Loucy (cell line): ENCODE measurements at regions not wholly inside any gene's neighbourhood (a gene's known extent, or its start where the extent isn't known, plus 50 kb on each side); places are given as distances from the start of the nearest gene placed in this dataset.

Source experiments
- H2AFZ ChIP-seq: fragments of 200-600 bp; sonication (generic); 2 replicates; pipeline ENCODE4 v1.6.0; 2016; ENCODE audit warnings: antibody characterized with exemption, mild to moderate bottlenecking, low read length, moderate library complexity
- H3F3A ChIP-seq: fragments of 200-600 bp; 2 replicates; pipeline ENCODE4 v1.6.0; 2016; ENCODE audit warnings: antibody characterized with exemption, low read depth, mild to moderate bottlenecking
- H3K27me3 ChIP-seq: fragments of 200-600 bp; sonication (generic); 2 replicates; pipeline ENCODE4 v1.6.1; 2014; ENCODE audit warnings: low read length, mild to moderate bottlenecking; ENCODE audit not compliant: insufficient read depth, poor library complexity, severe bottlenecking
- H3K36me3 ChIP-seq: fragments of 200-600 bp; sonication (generic); 2 replicates; pipeline ENCODE4 v1.6.1; 2016; ENCODE audit warnings: low read length; ENCODE audit not compliant: insufficient read depth
- H3K4me1 ChIP-seq: fragments of 200-600 bp; sonication (generic); 2 replicates; pipeline ENCODE4 v1.5.1; 2014; ENCODE audit warnings: low read length, mild to moderate bottlenecking; ENCODE audit not compliant: insufficient read depth, poor library complexity, severe bottlenecking
- H3K4me2 ChIP-seq: fragments of 200-600 bp; sonication (generic); 2 replicates; pipeline ENCODE4 v1.6.0; 2014; ENCODE audit warnings: antibody characterized with exemption, low read length, low read depth, mild to moderate bottlenecking; ENCODE audit not compliant: poor library complexity, severe bottlenecking
- H3K4me3 ChIP-seq: fragments of 200-600 bp; sonication (generic); 2 replicates; pipeline ENCODE4 v1.5.1; 2014; ENCODE audit warnings: low read length, mild to moderate bottlenecking, mixed read lengths; ENCODE audit not compliant: poor library complexity, severe bottlenecking
- H3K79me2 ChIP-seq: fragments of 200-600 bp; sonication (generic); 2 replicates; pipeline ENCODE4 v1.6.1; 2014; ENCODE audit warnings: low read length; ENCODE audit not compliant: insufficient read depth
- H3K9ac ChIP-seq: fragments of 200-600 bp; sonication (generic); 2 replicates; pipeline ENCODE4 v1.6.0; 2014; ENCODE audit warnings: mild to moderate bottlenecking, low read depth, low read length, moderate library complexity; ENCODE audit not compliant: poor library complexity, severe bottlenecking
- H3K9me2 ChIP-seq: fragments of 200-600 bp; sonication (generic); replicated peaks from 2 replicates; pipeline ENCODE4 v1.6.1; 2016; ENCODE audit warnings: low read depth, low read length, mixed read lengths
- H3K9me3 ChIP-seq: fragments of 200-600 bp; sonication (generic); 2 replicates; pipeline ENCODE4 v1.6.1; 2014; ENCODE audit warnings: mild to moderate bottlenecking, antibody characterized with exemption, low read length, low read depth; ENCODE audit not compliant: insufficient read depth
- H4K20me1 ChIP-seq: fragments of 200-600 bp; sonication (generic); 2 replicates; pipeline ENCODE4 v1.6.0; 2014; ENCODE audit warnings: antibody characterized with exemption, low read length, mild to moderate bottlenecking; ENCODE audit not compliant: insufficient read depth, poor library complexity, severe bottlenecking
- EZH2phosphoT487 ChIP-seq: fragments of 200-600 bp; IDR thresholded peaks from 2 replicates; pipeline ENCODE4 v1.6.1; 2018; ENCODE audit warnings: antibody characterized with exemption, mild to moderate bottlenecking, moderate library complexity, borderline replicate concordance
- TF ChIP-seq, protein P1 (sequence below): fragments of 200-600 bp; sonication (generic); conservative IDR thresholded peaks from 2 replicates; pipeline ENCODE4 v1.5.1; 2014; ENCODE audit warnings: mild to moderate bottlenecking, antibody characterized with exemption, low read length

DNA sequence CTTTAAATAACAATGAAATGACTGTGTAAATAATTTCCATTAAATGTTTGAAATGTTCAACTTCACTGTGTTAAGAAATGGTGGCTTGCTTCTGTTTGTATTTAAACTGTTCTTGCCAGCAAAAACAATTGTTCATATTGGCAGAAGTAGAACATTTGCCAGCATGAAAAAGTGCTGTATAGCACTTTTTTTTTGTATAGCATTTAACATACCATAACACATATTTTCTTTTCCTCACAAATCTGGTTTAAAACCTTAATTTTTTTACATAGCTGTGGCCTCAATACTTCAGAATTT lies 94.1 kb downstream of the COX18 start:
- H3K4me1 ChIP-seq = no peaks in the 10 kb centered on the region
- no peak overlapping the region for H3K4me2 ChIP-seq
- TF ChIP-seq, protein P1, sequence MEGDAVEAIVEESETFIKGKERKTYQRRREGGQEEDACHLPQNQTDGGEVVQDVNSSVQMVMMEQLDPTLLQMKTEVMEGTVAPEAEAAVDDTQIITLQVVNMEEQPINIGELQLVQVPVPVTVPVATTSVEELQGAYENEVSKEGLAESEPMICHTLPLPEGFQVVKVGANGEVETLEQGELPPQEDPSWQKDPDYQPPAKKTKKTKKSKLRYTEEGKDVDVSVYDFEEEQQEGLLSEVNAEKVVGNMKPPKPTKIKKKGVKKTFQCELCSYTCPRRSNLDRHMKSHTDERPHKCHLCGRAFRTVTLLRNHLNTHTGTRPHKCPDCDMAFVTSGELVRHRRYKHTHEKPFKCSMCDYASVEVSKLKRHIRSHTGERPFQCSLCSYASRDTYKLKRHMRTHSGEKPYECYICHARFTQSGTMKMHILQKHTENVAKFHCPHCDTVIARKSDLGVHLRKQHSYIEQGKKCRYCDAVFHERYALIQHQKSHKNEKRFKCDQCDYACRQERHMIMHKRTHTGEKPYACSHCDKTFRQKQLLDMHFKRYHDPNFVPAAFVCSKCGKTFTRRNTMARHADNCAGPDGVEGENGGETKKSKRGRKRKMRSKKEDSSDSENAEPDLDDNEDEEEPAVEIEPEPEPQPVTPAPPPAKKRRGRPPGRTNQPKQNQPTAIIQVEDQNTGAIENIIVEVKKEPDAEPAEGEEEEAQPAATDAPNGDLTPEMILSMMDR = no peak
- TF ChIP-seq EZH2phosphoT487 = no peak
- H4K20me1 ChIP-seq = no peaks in the 10 kb centered on the region
- no peaks in the 10 kb centered on the region for H3K36me3 ChIP-seq
- H3K79me2 ChIP-seq = no peaks in the 10 kb centered on the region
- no peaks in the 10 kb centered on the region for H3K27me3 ChIP-seq
- H3K9ac ChIP-seq = no peak overlapping the region
- no peaks in the 10 kb centered on the region for H3F3A ChIP-seq
- H2AFZ ChIP-seq = no peak overlapping the region
- no peaks in the 10 kb centered on the region for H3K9me2 ChIP-seq
- H3K9me3 ChIP-seq = no peaks in the 10 kb centered on the region
- H3K4me3 ChIP-seq = no peak overlapping the region

DNA sequence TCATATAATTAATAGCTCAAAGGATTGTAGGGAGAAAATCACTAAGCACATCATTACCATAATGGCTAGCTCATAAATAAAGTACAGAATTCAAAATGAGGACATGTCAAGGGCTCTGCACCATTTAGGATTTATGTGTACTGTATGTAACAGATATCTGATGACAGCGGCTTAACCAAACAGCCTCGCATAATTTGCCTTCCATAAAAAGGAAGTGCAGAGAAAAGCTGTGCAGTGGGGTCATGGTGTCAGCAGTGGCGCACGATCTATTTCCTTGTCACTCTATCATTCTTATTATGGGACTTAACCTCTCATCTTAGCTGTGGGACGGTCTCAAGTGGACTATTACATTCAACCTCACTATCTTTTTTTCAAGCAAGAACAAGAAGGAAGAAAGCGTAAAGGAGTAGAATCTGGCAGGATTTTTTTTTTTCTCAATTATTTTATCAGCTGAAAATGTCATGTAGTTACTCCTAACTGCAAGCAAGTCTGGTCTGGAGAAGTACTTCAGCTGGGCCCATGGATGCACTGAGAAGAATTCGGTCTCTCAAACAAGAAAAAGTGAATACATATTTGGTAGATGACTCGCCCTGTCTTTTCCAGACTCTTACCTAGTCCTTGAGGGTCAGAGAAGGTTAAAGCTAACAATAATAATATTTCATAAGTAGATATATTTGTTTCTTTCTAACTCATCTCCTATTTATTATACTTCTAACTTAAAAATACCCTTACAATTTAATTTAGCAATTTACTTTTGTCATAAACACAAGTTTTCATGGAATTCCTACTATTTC lies 94.6 kb downstream of the COX18 start:
- Histone ChIP-seq H3K27me3 (no peaks in the 10 kb centered on the region), H3K9me2 (no peaks in the 10 kb centered on the region), H3K9me3 (no peaks in the 10 kb centered on the region), H3K79me2 (no peaks in the 10 kb centered on the region), H2AFZ (no peak overlapping the region), H4K20me1 (no peaks in the 10 kb centered on the region), H3K36me3 (no peaks in the 10 kb centered on the region), H3K4me1 (no peaks in the 10 kb centered on the region), H3K4me2 (no peak overlapping the region), H3K4me3 (no peak overlapping the region), H3F3A (no peaks in the 10 kb centered on the region), H3K9ac (no peak overlapping the region)
- TF ChIP-seq, protein P1 = no peak
- no peak for TF ChIP-seq EZH2phosphoT487

DNA sequence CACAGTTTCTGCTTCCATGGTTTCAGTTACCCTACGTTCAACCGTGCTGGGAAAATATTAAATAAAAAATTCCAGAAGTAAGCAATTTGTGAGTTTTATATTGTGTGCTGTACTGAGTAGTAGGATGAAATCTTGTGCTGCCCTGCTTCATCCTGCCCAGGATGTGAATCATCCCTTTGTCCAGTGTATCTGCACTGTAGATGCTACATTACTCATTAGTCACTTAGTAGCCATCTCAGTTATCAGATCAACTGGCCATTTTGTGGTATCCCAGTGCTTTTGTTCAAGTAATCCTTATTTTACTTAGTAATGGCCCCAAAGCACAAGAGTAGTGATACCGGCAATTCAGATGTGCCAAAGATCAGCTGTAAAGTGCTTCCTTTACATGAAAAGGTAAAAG lies 97.9 kb downstream of the COX18 start:
- no peaks in the 10 kb centered on the region for H3K79me2 ChIP-seq
- no peaks in the 10 kb centered on the region for H3K36me3 ChIP-seq
- H3F3A ChIP-seq = no peaks in the 10 kb centered on the region
- H3K9me3 ChIP-seq = no peaks in the 10 kb centered on the region
- no peak overlapping the region for H3K4me2 ChIP-seq
- H3K27me3 ChIP-seq = no peaks in the 10 kb centered on the region
- no peaks in the 10 kb centered on the region for H4K20me1 ChIP-seq
- H3K9me2 ChIP-seq = no peaks in the 10 kb centered on the region
- H2AFZ ChIP-seq = no peak overlapping the region
- H3K9ac ChIP-seq = no peak overlapping the region
- TF ChIP-seq, protein P1 = no peak
- TF ChIP-seq EZH2phosphoT487 = no peak
- H3K4me3 ChIP-seq = no peak overlapping the region
- H3K4me1 ChIP-seq = no peaks in the 10 kb centered on the region
